BLaER1 treated with 17β-estradiol and CSF1 and Interleukin-3, amounts not matched to agents 10 nM and 100 nM (cell line): ENCODE measurements at regions not wholly inside any gene's neighbourhood (a gene's known extent, or its start where the extent isn't known, plus 50 kb on each side); places are given as distances from the start of the nearest gene placed in this dataset.
A peak's percentile ranks its signal among the peaks of the same experiment; 100 is the strongest.

ENCODE experiments used
- H3K27ac ChIP-seq, 11 experiments: shearing (Covaris generic); formaldehyde crosslinking; 2 replicates each; pipeline ENCODE4 v1.8.1; 2022
- H3K27me3 ChIP-seq, 11 experiments: shearing (Covaris generic); formaldehyde crosslinking; 2 replicates each; pipeline ENCODE4 v1.8.1; 2022
- H3K36me3 ChIP-seq, 11 experiments: shearing (Covaris generic); formaldehyde crosslinking; 2 replicates each; pipeline ENCODE4 v1.8.1; 2022
- H3K4me1 ChIP-seq, 10 experiments: shearing (Covaris generic); formaldehyde crosslinking; 2 replicates each; pipeline ENCODE4 v1.8.1; 2022
- H3K4me2 ChIP-seq, 11 experiments: shearing (Covaris generic); formaldehyde crosslinking; 2 replicates each; pipeline ENCODE4 v1.8.1; 2022
- H3K4me3 ChIP-seq, 10 experiments: shearing (Covaris generic); formaldehyde crosslinking; 2 replicates each; pipeline ENCODE4 v1.8.1; 2022
- H3K9ac ChIP-seq, 11 experiments: shearing (Covaris generic); formaldehyde crosslinking; 2 replicates each; pipeline ENCODE4 v1.8.1; 2022
- H3K9me3 ChIP-seq, 11 experiments: shearing (Covaris generic); formaldehyde crosslinking; replicated peaks in 1 of 11; 2 replicates each; pipeline ENCODE4 v1.8.1; 2022
- H4K20me1 ChIP-seq, 11 experiments: shearing (Covaris generic); formaldehyde crosslinking; 2 replicates each; pipeline ENCODE4 v1.8.1; 2022
- Cebpa-rat ChIP-seq, 11 experiments: shearing (Covaris generic); IDR thresholded peaks; 2 replicates each; pipeline ENCODE4 v1.8.1; 2022

DNA sequence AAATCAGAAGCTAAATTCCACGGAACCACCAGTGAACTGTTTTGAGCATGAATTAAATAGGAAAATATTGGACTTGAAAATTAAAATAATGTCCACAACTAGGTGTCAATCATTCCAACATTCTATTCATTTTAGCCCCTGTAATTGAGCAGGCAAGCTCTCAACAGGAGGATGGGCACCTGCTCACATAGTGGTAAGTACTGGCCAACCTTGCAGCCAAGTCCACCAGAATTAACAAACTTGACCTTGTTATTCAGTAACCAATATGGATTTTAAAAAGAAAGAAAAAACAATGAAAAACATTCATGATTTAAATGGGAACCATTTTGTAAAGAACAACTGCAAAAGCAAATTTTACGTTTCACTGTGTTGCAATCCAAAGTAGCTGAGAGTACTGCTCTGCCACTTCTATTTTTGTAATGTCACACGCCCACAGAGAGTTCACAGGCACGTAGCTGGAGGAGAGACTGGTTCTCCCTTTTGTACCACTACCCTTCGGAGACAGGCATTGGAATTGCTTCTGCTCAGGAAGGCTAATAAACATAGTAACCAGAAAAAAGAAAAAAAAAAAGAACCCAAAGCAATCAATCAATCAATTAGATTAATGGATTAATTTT lies 75.2 kb upstream of the F13A1 start:
- Histone ChIP-seq H3K4me1 (peaks cover 18 to 77% (median 40%) of the 10 kb centered on the region in 10 experiments), H3K9ac (peak overlapping the region in 3 of 11 experiments; percentile 7 to 46 (median 44); a peak in 3 of 22 replicates), H3K4me2 (peak overlapping the region; percentile 4 to 89 (median 52); a peak in 19 of 22 replicates), H3K4me3 (peak overlapping the region in 1 of 10 experiments; percentile 20; a peak in 1 of 20 replicates), H3K27me3 (no peaks in the 10 kb centered on the region), H3K36me3 (no peaks in the 10 kb centered on the region), H4K20me1 (no peaks in the 10 kb centered on the region), H3K27ac (peak overlapping the region in 4 of 11 experiments; percentile 55 to 74 (median 64); a peak in 8 of 22 replicates), H3K9me3 (peaks cover 0 to 17% (median 6%) of the 10 kb centered on the region in 11 experiments; a peak in 9 of 22 replicates)
- peak in 4 of 11 experiments; percentile 43 to 72 (median 56); a peak in 5 of 22 replicates for TF ChIP-seq Cebpa-rat (IDR thresholded peaks at IDR 0.05)

DNA sequence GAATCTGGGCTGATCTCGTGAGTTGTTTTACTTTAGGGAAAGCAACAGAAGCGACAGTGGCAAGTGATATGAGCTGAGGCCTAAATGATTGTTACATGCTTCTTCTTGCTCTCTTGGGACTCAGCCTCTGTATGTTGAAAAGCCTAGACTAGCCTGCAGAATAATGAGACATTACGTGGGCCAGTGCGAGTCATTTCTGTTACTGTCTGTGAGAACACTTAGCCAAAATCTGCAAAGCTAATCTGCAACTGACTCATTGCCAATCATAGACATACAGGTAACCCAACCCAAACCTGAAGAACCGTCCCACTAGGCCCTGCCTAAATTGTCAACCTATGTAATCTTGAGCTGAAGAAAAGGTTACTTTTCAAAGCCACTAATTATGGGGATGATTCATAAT lies 77.4 kb upstream of the F13A1 start:
- Histone ChIP-seq H3K27me3 (0 out of 22 replicates have a peak, but pooled peaks cover 0 to 3% (median 0%) of the 10 kb centered on the region in 11 experiments), H3K4me1 (peaks cover 23 to 69% (median 40%) of the 10 kb centered on the region in 10 experiments), H3K4me3 (no peak overlapping the region), H3K9me3 (peaks cover 0 to 20% (median 9%) of the 10 kb centered on the region in 11 experiments; a peak in 11 of 22 replicates), H4K20me1 (no peaks in the 10 kb centered on the region), H3K27ac (no peak overlapping the region), H3K36me3 (no peaks in the 10 kb centered on the region), H3K9ac (no peak overlapping the region), H3K4me2 (peak overlapping the region in 4 of 11 experiments; percentile 72 to 89 (median 83); a peak in 7 of 22 replicates)
- TF ChIP-seq Cebpa-rat (IDR thresholded peaks at IDR 0.05): no peak

DNA sequence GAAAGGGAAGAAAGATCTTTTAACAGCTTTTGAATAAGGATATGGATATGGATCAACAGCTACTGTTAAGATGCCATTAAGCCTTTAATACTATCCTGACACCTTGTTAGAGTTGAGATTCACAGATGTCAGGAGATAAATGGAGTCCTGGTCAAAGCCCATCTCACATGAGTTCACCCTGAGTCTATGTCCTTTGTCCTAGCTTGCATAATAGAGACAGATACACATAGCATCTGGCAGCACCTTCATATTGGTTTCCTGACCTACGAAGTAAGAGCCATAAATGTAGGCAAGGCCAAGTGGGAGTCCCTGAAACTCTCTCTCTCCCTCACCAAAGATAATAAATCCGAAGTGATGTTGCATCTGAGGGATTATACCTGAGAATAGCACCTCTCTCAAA lies 79.1 kb upstream of the F13A1 start:
- H3K27ac ChIP-seq: no peak overlapping the region
- no peak overlapping the region for H3K9ac ChIP-seq
- no peaks in the 10 kb centered on the region for H3K36me3 ChIP-seq
- no peak for TF ChIP-seq Cebpa-rat (IDR thresholded peaks at IDR 0.05)
- H3K4me3 ChIP-seq: no peak overlapping the region
- peaks cover 0 to 20% (median 9%) of the 10 kb centered on the region in 11 experiments; a peak in 11 of 22 replicates for H3K9me3 ChIP-seq
- H3K4me2 ChIP-seq: no peak overlapping the region
- H3K27me3 ChIP-seq: 0 out of 22 replicates have a peak, but pooled peaks cover 0 to 3% (median 0%) of the 10 kb centered on the region in 11 experiments
- H3K4me1 ChIP-seq: peaks cover 37 to 66% (median 43%) of the 10 kb centered on the region in 10 experiments
- no peaks in the 10 kb centered on the region for H4K20me1 ChIP-seq

GRCh38 chr6:6401401-6401800 lies 80.9 kb upstream of the F13A1 start:
- Histone ChIP-seq H3K9ac (no peak overlapping the region), H3K27ac (no peak overlapping the region), H4K20me1 (no peaks in the 10 kb centered on the region), H3K4me2 (peak overlapping the region in 10 of 11 experiments; percentile 17 to 88 (median 70); a peak in 11 of 22 replicates), H3K4me1 (peaks cover 44 to 66% (median 52%) of the 10 kb centered on the region in 10 experiments), H3K27me3 (0 out of 22 replicates have a peak, but pooled peaks cover 0 to 7% (median 0%) of the 10 kb centered on the region in 11 experiments), H3K4me3 (no peak overlapping the region), H3K36me3 (no peaks in the 10 kb centered on the region), H3K9me3 (peaks cover 0 to 20% (median 9%) of the 10 kb centered on the region in 11 experiments; a peak in 11 of 22 replicates)
- TF ChIP-seq Cebpa-rat (IDR thresholded peaks at IDR 0.05): no peak

GRCh38 chr6:6402006-6402405 lies 81.5 kb upstream of the F13A1 start:
- H3K4me3 ChIP-seq: no peak overlapping the region
- H3K27me3 ChIP-seq: 0 out of 22 replicates have a peak, but pooled peaks cover 0 to 7% (median 0%) of the 10 kb centered on the region in 11 experiments
- H3K9me3 ChIP-seq: peaks cover 0 to 20% (median 9%) of the 10 kb centered on the region in 11 experiments; a peak in 11 of 22 replicates
- no peaks in the 10 kb centered on the region for H4K20me1 ChIP-seq
- TF ChIP-seq Cebpa-rat (IDR thresholded peaks at IDR 0.05): no peak
- no peaks in the 10 kb centered on the region for H3K36me3 ChIP-seq
- peak overlapping the region in 4 of 11 experiments; percentile 1 to 48 (median 25); a peak in 2 of 22 replicates for H3K27ac ChIP-seq
- H3K4me2 ChIP-seq: peak overlapping the region; percentile 58 to 88 (median 70)
- H3K4me1 ChIP-seq: peaks cover 45 to 66% (median 54%) of the 10 kb centered on the region in 10 experiments
- H3K9ac ChIP-seq: no peak overlapping the region

- no peak overlapping the region for H3K4me3 ChIP-seq
- H3K27ac ChIP-seq: peak overlapping the region in 7 of 11 experiments; percentile 6 to 48 (median 29); a peak in 9 of 22 replicates
- peaks cover 46 to 66% (median 55%) of the 10 kb centered on the region in 10 experiments for H3K4me1 ChIP-seq
- H3K9ac ChIP-seq: no peak overlapping the region
- peak overlapping the region; percentile 58 to 88 (median 70) for H3K4me2 ChIP-seq
- H3K9me3 ChIP-seq: peaks cover 0 to 20% (median 9%) of the 10 kb centered on the region in 11 experiments; a peak in 11 of 22 replicates
- TF ChIP-seq Cebpa-rat (IDR thresholded peaks at IDR 0.05): no peak
- H4K20me1 ChIP-seq: no peaks in the 10 kb centered on the region
- H3K27me3 ChIP-seq: 0 out of 22 replicates have a peak, but pooled peaks cover 0 to 7% (median 0%) of the 10 kb centered on the region in 11 experiments
- H3K36me3 ChIP-seq: no peaks in the 10 kb centered on the region
These were observed 82.1 kb upstream of the F13A1 start for GRCh38 chr6:6402591-6402990.

DNA sequence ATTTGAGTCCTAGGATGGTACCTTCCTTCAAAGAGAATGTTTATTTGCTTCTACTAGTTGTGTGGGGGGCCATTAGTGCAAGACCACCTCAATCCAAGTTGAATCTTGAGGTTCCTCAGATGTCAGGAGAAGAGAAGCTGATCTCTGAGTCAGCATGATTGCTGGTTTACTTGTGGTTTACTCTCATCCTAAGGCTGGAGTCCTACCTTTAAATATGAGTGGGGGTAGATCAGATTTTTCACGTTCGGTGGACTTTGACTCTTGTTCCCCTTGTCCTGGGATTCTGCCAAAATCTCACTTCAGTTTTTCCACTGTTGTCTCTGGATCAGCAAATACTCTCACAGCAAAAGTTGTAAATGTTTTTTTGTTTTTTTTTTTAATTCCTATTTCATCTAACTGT lies 84.6 kb upstream of the F13A1 start:
- no peak for TF ChIP-seq Cebpa-rat (IDR thresholded peaks at IDR 0.05)
- Histone ChIP-seq H3K36me3 (no peaks in the 10 kb centered on the region), H3K9me3 (peaks cover 0 to 15% (median 6%) of the 10 kb centered on the region in 11 experiments; a peak in 8 of 22 replicates), H3K27me3 (peaks cover 0 to 13% (median 3%) of the 10 kb centered on the region in 11 experiments; a peak in 5 of 22 replicates), H4K20me1 (no peaks in the 10 kb centered on the region), H3K4me2 (peak overlapping the region; percentile 70 to 86 (median 81); a peak in 21 of 22 replicates), H3K9ac (no peak overlapping the region), H3K4me1 (peaks cover 63 to 90% (median 78%) of the 10 kb centered on the region in 10 experiments), H3K27ac (0 out of 22 replicates have a peak overlapping the region, but pooled peaks of 1 of the 11 experiments have one; percentile 3), H3K4me3 (no peak overlapping the region)

DNA sequence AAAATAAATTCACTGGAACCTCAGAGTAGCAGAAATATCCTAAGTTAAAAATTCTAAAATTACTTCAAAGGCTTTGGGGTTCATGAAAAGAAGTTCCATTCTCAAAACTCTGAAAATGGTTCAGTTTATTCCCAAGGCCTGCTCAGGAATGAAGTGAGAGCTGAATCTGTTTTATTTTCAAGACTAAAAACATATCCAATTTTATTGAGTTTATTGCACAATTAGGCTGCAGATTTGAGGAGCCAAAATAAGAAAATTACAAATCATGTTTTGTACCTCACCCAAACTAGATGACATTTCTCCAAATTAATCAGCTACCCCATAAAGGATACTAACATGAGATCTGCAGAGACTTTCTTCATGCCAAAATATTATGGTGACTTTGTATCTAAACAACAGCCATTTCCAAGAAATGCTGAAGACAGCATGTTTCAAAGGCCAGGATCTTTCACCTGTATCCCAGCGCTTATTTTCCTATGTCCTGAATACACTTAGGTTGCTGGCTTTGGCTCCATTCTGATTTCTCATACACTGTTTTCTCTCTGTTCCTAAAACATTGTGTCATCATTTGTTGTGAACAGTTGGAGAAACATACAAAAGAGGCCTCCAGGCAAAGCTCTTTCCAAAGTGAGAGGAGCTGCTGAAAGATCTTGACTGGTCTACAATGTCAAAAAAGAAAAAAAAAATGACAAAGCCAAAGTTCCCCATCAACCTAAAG lies 85.7 kb upstream of the F13A1 start:
- peak overlapping the region; percentile 70 to 86 (median 83) for H3K4me2 ChIP-seq
- peak overlapping the region in 10 of 11 experiments; percentile 68 to 82 (median 74); a peak in 21 of 22 replicates for H3K27ac ChIP-seq

More for the DNA sequence above, 85.7 kb upstream of the F13A1 start:
- Histone ChIP-seq H3K9me3 (peaks cover 0 to 5% (median 0%) of the 10 kb centered on the region in 11 experiments; a peak in 2 of 22 replicates), H4K20me1 (no peaks in the 10 kb centered on the region), H3K4me1 (peaks cover 66 to 97% (median 85%) of the 10 kb centered on the region in 10 experiments), H3K9ac (peak overlapping the region in 8 of 11 experiments; percentile 31 to 69 (median 45); a peak in 12 of 22 replicates), H3K27me3 (peaks cover 0 to 20% (median 5%) of the 10 kb centered on the region in 11 experiments; a peak in 6 of 22 replicates), H3K4me3 (no peak overlapping the region; a peak in 1 of 20 replicates), H3K36me3 (no peaks in the 10 kb centered on the region)
- TF ChIP-seq Cebpa-rat (IDR thresholded peaks at IDR 0.05): no peak
